ENCODE measurements at regions not wholly inside any gene's neighbourhood (a gene's known extent, or its start where the extent isn't known, plus 50 kb on each side); places are given as distances from the start of the nearest gene placed in this dataset.

DNA sequence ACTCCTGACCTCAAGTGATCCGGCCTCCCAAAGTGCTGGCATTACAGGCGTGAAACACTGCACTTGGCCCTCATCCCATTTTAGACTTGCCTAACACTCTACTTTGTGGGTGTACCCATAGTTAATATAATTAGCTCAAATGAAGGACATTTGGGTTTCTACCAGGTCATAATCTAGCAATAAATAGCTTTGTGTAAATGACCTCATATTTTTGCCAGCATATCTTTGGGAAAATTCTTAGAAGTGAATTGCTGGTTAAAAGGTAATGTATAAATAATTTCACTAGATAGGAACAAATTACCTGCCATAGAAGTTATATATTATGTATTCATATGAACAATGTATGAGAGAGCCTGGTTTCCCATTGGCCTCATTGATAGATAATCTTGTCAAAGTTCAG, 206.0 kb downstream of the DIPK2A start:
- Histone ChIP-seq H3K9me3 (ENCODE audit: low read length) (no peaks in the 10 kb centered on the region), H2AFZ (ENCODE audit: low read depth, low read length) (no peak overlapping the region), H3F3A (ENCODE audit: insufficient read depth, low read length, poor library complexity, severe bottlenecking) (no peaks in the 10 kb centered on the region), H3K4me2 (ENCODE audit: low read length) (no peak overlapping the region), H3K27me3 (ENCODE audit: insufficient read depth, low read depth, low read length) (no peaks in the 10 kb centered on the region), H3K4me3 (ENCODE audit: low read length) (no peak overlapping the region), H3K36me3 (ENCODE audit: insufficient read depth, low read length) (no peaks in the 10 kb centered on the region), H3K27ac (ENCODE audit: low read length) (no peak overlapping the region), H4K20me1 (ENCODE audit: insufficient read depth) (no peaks in the 10 kb centered on the region), H3K9me2 (ENCODE audit: insufficient read depth, low read length) (no peaks in the 10 kb centered on the region), H3K9ac (ENCODE audit: low read length) (no peak overlapping the region), H3K79me2 (replicated peaks; ENCODE audit: insufficient read depth, low read length) (no peaks in the 10 kb centered on the region)
- TF ChIP-seq EZH2 (IDR thresholded peaks at IDR 0.05; ENCODE audit: borderline replicate concordance, insufficient read depth, low read length, poor library complexity, severe bottlenecking) (no peak), MXI1 (conservative IDR thresholded peaks at IDR 0.05; ENCODE audit: poor library complexity, severe bottlenecking) (no peak), EP300 (conservative IDR thresholded peaks at IDR 0.05; ENCODE audit: poor library complexity, severe bottlenecking) (no peak), POLR2AphosphoS5 (IDR thresholded peaks at IDR 0.05) (no peak), TAF1 (IDR thresholded peaks at IDR 0.05; ENCODE audit: low read depth) (no peak), SMC3 (conservative IDR thresholded peaks at IDR 0.05; ENCODE audit: poor library complexity) (no peak)
- TF ChIP-seq, protein P1, sequence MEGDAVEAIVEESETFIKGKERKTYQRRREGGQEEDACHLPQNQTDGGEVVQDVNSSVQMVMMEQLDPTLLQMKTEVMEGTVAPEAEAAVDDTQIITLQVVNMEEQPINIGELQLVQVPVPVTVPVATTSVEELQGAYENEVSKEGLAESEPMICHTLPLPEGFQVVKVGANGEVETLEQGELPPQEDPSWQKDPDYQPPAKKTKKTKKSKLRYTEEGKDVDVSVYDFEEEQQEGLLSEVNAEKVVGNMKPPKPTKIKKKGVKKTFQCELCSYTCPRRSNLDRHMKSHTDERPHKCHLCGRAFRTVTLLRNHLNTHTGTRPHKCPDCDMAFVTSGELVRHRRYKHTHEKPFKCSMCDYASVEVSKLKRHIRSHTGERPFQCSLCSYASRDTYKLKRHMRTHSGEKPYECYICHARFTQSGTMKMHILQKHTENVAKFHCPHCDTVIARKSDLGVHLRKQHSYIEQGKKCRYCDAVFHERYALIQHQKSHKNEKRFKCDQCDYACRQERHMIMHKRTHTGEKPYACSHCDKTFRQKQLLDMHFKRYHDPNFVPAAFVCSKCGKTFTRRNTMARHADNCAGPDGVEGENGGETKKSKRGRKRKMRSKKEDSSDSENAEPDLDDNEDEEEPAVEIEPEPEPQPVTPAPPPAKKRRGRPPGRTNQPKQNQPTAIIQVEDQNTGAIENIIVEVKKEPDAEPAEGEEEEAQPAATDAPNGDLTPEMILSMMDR (IDR thresholded peaks at IDR 0.05; ENCODE audit: poor library complexity, severe bottlenecking) = no peak
- TF ChIP-seq, protein P2, sequence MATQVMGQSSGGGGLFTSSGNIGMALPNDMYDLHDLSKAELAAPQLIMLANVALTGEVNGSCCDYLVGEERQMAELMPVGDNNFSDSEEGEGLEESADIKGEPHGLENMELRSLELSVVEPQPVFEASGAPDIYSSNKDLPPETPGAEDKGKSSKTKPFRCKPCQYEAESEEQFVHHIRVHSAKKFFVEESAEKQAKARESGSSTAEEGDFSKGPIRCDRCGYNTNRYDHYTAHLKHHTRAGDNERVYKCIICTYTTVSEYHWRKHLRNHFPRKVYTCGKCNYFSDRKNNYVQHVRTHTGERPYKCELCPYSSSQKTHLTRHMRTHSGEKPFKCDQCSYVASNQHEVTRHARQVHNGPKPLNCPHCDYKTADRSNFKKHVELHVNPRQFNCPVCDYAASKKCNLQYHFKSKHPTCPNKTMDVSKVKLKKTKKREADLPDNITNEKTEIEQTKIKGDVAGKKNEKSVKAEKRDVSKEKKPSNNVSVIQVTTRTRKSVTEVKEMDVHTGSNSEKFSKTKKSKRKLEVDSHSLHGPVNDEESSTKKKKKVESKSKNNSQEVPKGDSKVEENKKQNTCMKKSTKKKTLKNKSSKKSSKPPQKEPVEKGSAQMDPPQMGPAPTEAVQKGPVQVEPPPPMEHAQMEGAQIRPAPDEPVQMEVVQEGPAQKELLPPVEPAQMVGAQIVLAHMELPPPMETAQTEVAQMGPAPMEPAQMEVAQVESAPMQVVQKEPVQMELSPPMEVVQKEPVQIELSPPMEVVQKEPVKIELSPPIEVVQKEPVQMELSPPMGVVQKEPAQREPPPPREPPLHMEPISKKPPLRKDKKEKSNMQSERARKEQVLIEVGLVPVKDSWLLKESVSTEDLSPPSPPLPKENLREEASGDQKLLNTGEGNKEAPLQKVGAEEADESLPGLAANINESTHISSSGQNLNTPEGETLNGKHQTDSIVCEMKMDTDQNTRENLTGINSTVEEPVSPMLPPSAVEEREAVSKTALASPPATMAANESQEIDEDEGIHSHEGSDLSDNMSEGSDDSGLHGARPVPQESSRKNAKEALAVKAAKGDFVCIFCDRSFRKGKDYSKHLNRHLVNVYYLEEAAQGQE (IDR thresholded peaks at IDR 0.05; ENCODE audit: borderline replicate concordance) = no peak

DNA sequence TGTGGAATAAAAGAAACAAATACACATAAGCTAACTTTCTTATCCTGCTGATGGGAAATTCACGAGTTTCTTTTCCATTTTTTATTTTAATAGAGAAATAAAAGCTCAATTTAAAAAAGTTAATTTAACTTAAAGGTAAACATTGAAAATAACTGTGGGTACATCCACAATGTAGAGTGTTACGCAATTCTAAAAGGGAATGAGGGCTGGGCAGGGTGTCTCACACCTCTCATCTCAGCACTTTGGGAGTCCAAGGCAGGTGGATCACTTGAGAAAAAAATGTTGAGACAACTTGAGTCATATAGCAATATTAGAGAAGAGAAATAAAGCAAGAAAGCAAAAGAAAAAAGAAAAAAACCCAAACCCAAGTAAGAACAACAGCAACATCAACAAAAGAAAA, 207.0 kb downstream of the DIPK2A start:
- TF ChIP-seq, protein P2 (IDR thresholded peaks at IDR 0.05; ENCODE audit: borderline replicate concordance) = no peak
- TF ChIP-seq, protein P1 (IDR thresholded peaks at IDR 0.05; ENCODE audit: poor library complexity, severe bottlenecking) = no peak
- Histone ChIP-seq H3K9ac (ENCODE audit: low read length) (no peak overlapping the region), H2AFZ (ENCODE audit: low read depth, low read length) (no peak overlapping the region), H3K27ac (ENCODE audit: low read length) (no peak overlapping the region), H4K20me1 (ENCODE audit: insufficient read depth) (no peaks in the 10 kb centered on the region), H3K27me3 (ENCODE audit: insufficient read depth, low read depth, low read length) (no peaks in the 10 kb centered on the region), H3K4me2 (ENCODE audit: low read length) (no peak overlapping the region), H3F3A (ENCODE audit: insufficient read depth, low read length, poor library complexity, severe bottlenecking) (no peaks in the 10 kb centered on the region), H3K9me3 (ENCODE audit: low read length) (no peaks in the 10 kb centered on the region), H3K36me3 (ENCODE audit: insufficient read depth, low read length) (no peaks in the 10 kb centered on the region), H3K79me2 (replicated peaks; ENCODE audit: insufficient read depth, low read length) (no peaks in the 10 kb centered on the region), H3K9me2 (ENCODE audit: insufficient read depth, low read length) (no peaks in the 10 kb centered on the region), H3K4me3 (ENCODE audit: low read length) (no peak overlapping the region)
